ACC112 (cell line): ENCODE measurements at regions not wholly inside any gene's neighbourhood (a gene's known extent, or its start where the extent isn't known, plus 50 kb on each side); places are given as distances from the start of the nearest gene placed in this dataset.
"Not testable (repeated sequence)": the region's sequence is repeated elsewhere in the genome, so short reads cannot be mapped to it uniquely, and the experiment has no call there.

Experiments used
- H2AFZ ChIP-seq: fragments of 200-600 bp; sonication (generic); one replicate; pipeline ENCODE4 v1.6.0; 2017; ENCODE audit warnings: antibody characterized with exemption, low read length; ENCODE audit not compliant: unreplicated experiment
- H3K27ac ChIP-seq: fragments of 200-600 bp; sonication (generic); 2 replicates; pipeline ENCODE4 v1.5.1; 2014; ENCODE audit warnings: low read depth, mild to moderate bottlenecking, antibody characterized with exemption, low read length, moderate library complexity
- H3K27me3 ChIP-seq: fragments of 200-600 bp; sonication (generic); 2 replicates; pipeline ENCODE4 v1.6.1; 2014; ENCODE audit warnings: mild to moderate bottlenecking, antibody characterized with exemption, low read length, moderate library complexity, mixed read lengths; ENCODE audit not compliant: insufficient read depth
- H3K36me3 ChIP-seq: fragments of 200-600 bp; sonication (generic); 2 replicates; pipeline ENCODE4 v1.6.1; 2016; ENCODE audit warnings: mild to moderate bottlenecking, antibody characterized with exemption, low read length, moderate library complexity, mixed read lengths; ENCODE audit not compliant: insufficient read depth
- H3K4me1 ChIP-seq: fragments of 200-600 bp; sonication (generic); one replicate; pipeline ENCODE4 v1.6.1; 2016; ENCODE audit warnings: low read length, mixed read lengths; ENCODE audit not compliant: insufficient read depth, unreplicated experiment, control insufficient read depth
- H3K4me3 ChIP-seq: fragments of 200-600 bp; sonication (generic); 2 replicates; pipeline ENCODE4 v1.5.1; 2014; ENCODE audit warnings: mild to moderate bottlenecking, low read depth, low read length
- H3K79me2 ChIP-seq: fragments of 200-600 bp; sonication (generic); one replicate; pipeline ENCODE4 v1.6.0; 2016; ENCODE audit warnings: low read length; ENCODE audit not compliant: control insufficient read depth, unreplicated experiment, insufficient read depth

- H3K4me1 ChIP-seq, H3K27ac ChIP-seq, H3K36me3 ChIP-seq, H3K79me2 ChIP-seq, H2AFZ ChIP-seq, H3K4me3 ChIP-seq, H3K27me3 ChIP-seq: not testable (repeated sequence)
Measured at GRCh38 chr7:36065563-36066342, 87.3 kb upstream of the EEPD1 start.

GRCh38 chr7:36066343-36066664 lies 86.8 kb upstream of the EEPD1 start:
- Histone ChIP-seq H3K4me3 (no peak overlapping the region), H3K27ac (no peak overlapping the region), H3K79me2 (no peaks in the 10 kb centered on the region), H2AFZ (no peak overlapping the region), H3K4me1 (no peaks in the 10 kb centered on the region), H3K27me3 (peaks cover 15% of the 10 kb centered on the region), H3K36me3 (no peaks in the 10 kb centered on the region)

- H3K27me3 ChIP-seq: peaks cover 35% of the 10 kb centered on the region
- no peaks in the 10 kb centered on the region for H3K36me3 ChIP-seq
- H3K27ac ChIP-seq: no peak overlapping the region
- no peaks in the 10 kb centered on the region for H3K4me1 ChIP-seq
- no peak overlapping the region for H2AFZ ChIP-seq
- no peak overlapping the region for H3K4me3 ChIP-seq
- H3K79me2 ChIP-seq: no peaks in the 10 kb centered on the region
Measured at GRCh38 chr7:36070230-36070629, 82.8 kb upstream of the EEPD1 start.

- H3K4me1 ChIP-seq: no peaks in the 10 kb centered on the region
- H3K27me3 ChIP-seq: peaks cover 35% of the 10 kb centered on the region
- no peak overlapping the region for H3K4me3 ChIP-seq
- H3K36me3 ChIP-seq: no peaks in the 10 kb centered on the region
- H2AFZ ChIP-seq: no peak overlapping the region
- H3K79me2 ChIP-seq: no peaks in the 10 kb centered on the region
- no peak overlapping the region for H3K27ac ChIP-seq
Measured at GRCh38 chr7:36071605-36072004, 81.4 kb upstream of the EEPD1 start.

- Histone ChIP-seq H3K36me3 (no peaks in the 10 kb centered on the region), H3K27me3 (peaks cover 35% of the 10 kb centered on the region), H3K79me2 (no peaks in the 10 kb centered on the region), H3K27ac (no peak overlapping the region), H3K4me3 (no peak overlapping the region), H3K4me1 (no peaks in the 10 kb centered on the region), H2AFZ (no peak overlapping the region)
Measured at GRCh38 chr7:36072620-36073019, 80.4 kb upstream of the EEPD1 start.

- H3K36me3 ChIP-seq: no peaks in the 10 kb centered on the region
- H3K79me2 ChIP-seq: no peaks in the 10 kb centered on the region
- H3K27ac ChIP-seq: no peak overlapping the region
- peaks cover 33% of the 10 kb centered on the region for H3K27me3 ChIP-seq
- H3K4me3 ChIP-seq: no peak overlapping the region
- H2AFZ ChIP-seq: no peak overlapping the region
- H3K4me1 ChIP-seq: no peaks in the 10 kb centered on the region
Measured at GRCh38 chr7:36075561-36075960, 77.5 kb upstream of the EEPD1 start.

GRCh38 chr7:36076074-36076473 lies 77.0 kb upstream of the EEPD1 start:
- no peak overlapping the region for H3K27ac ChIP-seq
- no peaks in the 10 kb centered on the region for H3K79me2 ChIP-seq
- no peaks in the 10 kb centered on the region for H3K4me1 ChIP-seq
- no peaks in the 10 kb centered on the region for H3K36me3 ChIP-seq
- no peak overlapping the region for H2AFZ ChIP-seq
- H3K27me3 ChIP-seq: peaks cover 29% of the 10 kb centered on the region
- no peak overlapping the region for H3K4me3 ChIP-seq

GRCh38 chr7:36078816-36079360 lies 74.2 kb upstream of the EEPD1 start:
- no peaks in the 10 kb centered on the region for H3K4me1 ChIP-seq
- H3K27ac ChIP-seq: no peak overlapping the region
- peaks cover 10% of the 10 kb centered on the region; the same call in 1 of the 2 replicates for H3K27me3 ChIP-seq
- H3K79me2 ChIP-seq: no peaks in the 10 kb centered on the region
- H3K36me3 ChIP-seq: no peaks in the 10 kb centered on the region
- no peak overlapping the region for H3K4me3 ChIP-seq
- H2AFZ ChIP-seq: no peak overlapping the region

- Histone ChIP-seq H3K4me1 (no peaks in the 10 kb centered on the region), H3K36me3 (no peaks in the 10 kb centered on the region), H3K4me3 (no peak overlapping the region), H3K79me2 (no peaks in the 10 kb centered on the region), H3K27me3 (peaks cover 4% of the 10 kb centered on the region; the same call in 1 of the 2 replicates), H2AFZ (no peak overlapping the region), H3K27ac (no peak overlapping the region)
Measured at GRCh38 chr7:36079446-36080025, 73.5 kb upstream of the EEPD1 start.

- H2AFZ ChIP-seq: no peak overlapping the region
- no peaks in the 10 kb centered on the region for H3K79me2 ChIP-seq
- no peak overlapping the region for H3K27ac ChIP-seq
- H3K36me3 ChIP-seq: no peaks in the 10 kb centered on the region
- H3K4me3 ChIP-seq: no peak overlapping the region
- H3K4me1 ChIP-seq: no peaks in the 10 kb centered on the region
- H3K27me3 ChIP-seq: no peaks in the 10 kb centered on the region
Measured at GRCh38 chr7:36080843-36081242, 72.2 kb upstream of the EEPD1 start.

GRCh38 chr7:36082216-36082615 lies 70.8 kb upstream of the EEPD1 start:
- no peaks in the 10 kb centered on the region for H3K79me2 ChIP-seq
- H3K4me3 ChIP-seq: no peak overlapping the region
- no peaks in the 10 kb centered on the region for H3K36me3 ChIP-seq
- H2AFZ ChIP-seq: no peak overlapping the region
- no peaks in the 10 kb centered on the region for H3K27me3 ChIP-seq
- H3K27ac ChIP-seq: no peak overlapping the region
- no peaks in the 10 kb centered on the region for H3K4me1 ChIP-seq
